ENCODE measurements at regions not wholly inside any gene's neighbourhood (a gene's known extent, or its start where the extent isn't known, plus 50 kb on each side); places are given as distances from the start of the nearest gene placed in this dataset.

- no peak for TF ChIP-seq CTCF (IDR thresholded peaks at IDR 0.05)
- TF ChIP-seq POLR2A (IDR thresholded peaks at IDR 0.05), result no peak
These were observed 96.8 kb upstream of the USP15 start for GRCh38 chr12:62163368-62163767.

Measured in right lobe of liver (tissue), 4 donors.